Gastrocnemius medialis (tissue), 4 donors: ENCODE measurements at regions not wholly inside any gene's neighbourhood (a gene's known extent, or its start where the extent isn't known, plus 50 kb on each side); places are given as distances from the start of the nearest gene placed in this dataset.

Experiments
- ATAC-seq, 2 donors: fragments of 150-250 bp; one replicate each; pipeline ENCODE4 v1.9.1; 2016
- DNase-seq, 2 donors: peaks; one replicate each; pipeline ENCODE4 v3.0.0-alpha.2; 2019
- H3K27ac ChIP-seq, 4 donors: fragments of 200-600 bp; sonication (generic); 1 replicate in 1 of 4; 2 replicates in 3 of 4; pipeline ENCODE4 v1.5.1; 2016 to 2018; ENCODE audit warnings: mild to moderate bottlenecking in 2 of 4, moderate library complexity in 1 of 4
- H3K27me3 ChIP-seq, 3 donors: fragments of 200-600 bp; sonication (generic) in 2 of 3; 1 replicate in 1 of 3; 2 replicates in 2 of 3; pipeline versions ENCODE4 v1.5.1 to v1.6.0; 2016 to 2019; ENCODE audit warnings: mild to moderate bottlenecking in 1 of 3, moderate library complexity in 1 of 3
- H3K36me3 ChIP-seq, 2 donors: fragments of 200-600 bp; sonication (generic) in 1 of 2; one replicate each; pipeline ENCODE4 v1.5.1; 2017 to 2018
- H3K4me1 ChIP-seq, 2 donors: fragments of 200-600 bp; sonication (generic) in 1 of 2; one replicate each; pipeline ENCODE4 v1.5.1; 2016 to 2017; ENCODE audit warnings: mild to moderate bottlenecking in 2 of 2
- H3K4me3 ChIP-seq, 4 donors: fragments of 200-600 bp; sonication (generic) in 3 of 4; 1 replicate in 1 of 4; 2 replicates in 3 of 4; pipeline ENCODE4 v1.5.1; 2016 to 2019; ENCODE audit warnings: mild to moderate bottlenecking in 2 of 4
- H3K9me3 ChIP-seq, 3 donors: fragments of 200-600 bp; sonication (generic) in 2 of 3; 1 replicate in 1 of 3; 2 replicates in 2 of 3; pipeline ENCODE4 v1.5.1; 2016 to 2019
- CTCF ChIP-seq, 5 experiments: fragments of 450-650 bp in 3 of 5; fragments of 200-600 bp in 2 of 5; sonication (generic) in 2 of 5; IDR thresholded peaks in 4 of 5; conservative IDR thresholded peaks in 1 of 5; 1 replicate in 4 of 5; 2 replicates in 1 of 5; pipeline ENCODE4 v1.5.1; 2016 to 2019; ENCODE audit warnings: antibody characterized with exemption in 5 of 5, mild to moderate bottlenecking in 3 of 5, moderate library complexity in 3 of 5
- POLR2A ChIP-seq, 2 donors: fragments of 450-650 bp; IDR thresholded peaks; one replicate each; pipeline ENCODE4 v1.6.1; 2017; ENCODE audit warnings: antibody characterized with exemption in 2 of 2, mild to moderate bottlenecking in 2 of 2, moderate library complexity in 2 of 2
- in situ Hi-C, 4 donors: fragments of 200-750 bp; cut with MboI; loops; one replicate each; pipeline versions ENCODE4 v1.15.0 to v1.8.0; 2017; ENCODE audit warnings: low sequenced_read_pairs in 4 of 4
- intact Hi-C: fragments of 100-400 bp; cut with DNase I; formaldehyde crosslinking; loops from one replicate; pipeline ENCODE4 v1.15.1; 2023; ENCODE audit warnings: low total_unique reads

GRCh38 chr3:105195260-105195659 is 171.4 kb upstream of the ALCAM start:
- intact Hi-C loops (no loop called here), in situ Hi-C loops (no loop called here)
- Histone ChIP-seq H3K9me3 (no peaks in the 10 kb centered on the region), H3K4me3 (no peak overlapping the region), H3K4me1 (no peaks in the 10 kb centered on the region), H3K36me3 (no peaks in the 10 kb centered on the region), H3K27ac (no peak overlapping the region), H3K27me3 (no peaks in the 10 kb centered on the region)
- DNase-seq (no peak), ATAC-seq (no peak)
- TF ChIP-seq CTCF (IDR thresholded peaks at IDR 0.05 in 4 of 5, conservative IDR thresholded peaks at IDR 0.05 in 1 of 5) (no peak), POLR2A (IDR thresholded peaks at IDR 0.05) (no peak)

DNA sequence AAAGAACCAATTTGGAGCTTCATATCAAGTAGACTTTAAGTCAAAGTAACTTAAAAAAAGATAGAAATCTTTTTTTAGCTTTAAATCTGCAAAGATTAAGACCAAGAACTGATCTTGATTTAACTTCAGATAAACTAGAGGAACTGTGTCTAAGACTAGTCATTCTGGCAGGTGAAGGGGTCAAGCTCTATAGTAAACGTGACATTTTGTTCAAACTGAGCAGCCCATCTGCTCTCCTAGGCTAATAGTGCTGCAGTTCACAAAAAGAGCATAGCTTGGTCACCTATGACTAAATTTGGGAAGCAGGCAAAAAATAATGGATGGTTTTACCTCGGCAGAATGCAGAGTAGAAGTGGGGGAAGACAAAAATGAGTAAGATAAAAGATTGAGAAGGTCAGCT is 168.8 kb upstream of the ALCAM start:
- TF ChIP-seq POLR2A (IDR thresholded peaks at IDR 0.05) (no peak), CTCF (IDR thresholded peaks at IDR 0.05 in 4 of 5, conservative IDR thresholded peaks at IDR 0.05 in 1 of 5) (no peak)
- in situ Hi-C loops (no loop called here), intact Hi-C loops (no loop called here)
- Histone ChIP-seq H3K9me3 (no peaks in the 10 kb centered on the region), H3K27ac (no peak overlapping the region), H3K27me3 (no peaks in the 10 kb centered on the region), H3K4me3 (no peak overlapping the region), H3K36me3 (no peaks in the 10 kb centered on the region), H3K4me1 (no peaks in the 10 kb centered on the region)
- ATAC-seq (no peak), DNase-seq (no peak)

DNA sequence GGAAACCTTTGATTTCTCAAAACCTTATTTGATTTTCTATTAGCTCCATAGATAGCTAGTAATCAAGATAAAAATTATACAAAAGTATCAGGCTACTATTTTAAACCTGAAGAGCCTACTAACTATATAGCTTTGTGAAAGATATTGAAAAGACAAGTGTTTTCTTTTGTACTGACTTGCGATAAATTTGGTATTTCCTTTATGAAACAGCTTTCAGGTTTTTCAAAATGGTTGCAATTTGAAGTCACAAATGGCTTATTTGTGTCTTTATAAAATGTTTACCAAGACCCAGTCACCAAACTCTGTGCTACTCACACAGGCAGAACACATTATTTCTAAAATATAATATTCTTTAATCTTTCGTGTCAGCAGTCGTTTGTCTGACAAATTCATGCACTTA is 167.5 kb upstream of the ALCAM start:
- no peaks in the 10 kb centered on the region for H3K4me1 ChIP-seq
- H3K27me3 ChIP-seq, result no peaks in the 10 kb centered on the region
- intact Hi-C loops, result no loop called here
- H3K27ac ChIP-seq, result no peak overlapping the region
- in situ Hi-C loops, result no loop called here
- H3K9me3 ChIP-seq, result no peaks in the 10 kb centered on the region
- ATAC-seq, result no peak
- no peak overlapping the region for H3K4me3 ChIP-seq
- no peaks in the 10 kb centered on the region for H3K36me3 ChIP-seq
- TF ChIP-seq POLR2A (IDR thresholded peaks at IDR 0.05), result no peak
- DNase-seq, result no peak

GRCh38 chr3:105210141-105210540 is 156.6 kb upstream of the ALCAM start:
- Histone ChIP-seq H3K4me3 (no peak overlapping the region), H3K36me3 (no peaks in the 10 kb centered on the region), H3K4me1 (no peaks in the 10 kb centered on the region), H3K9me3 (no peaks in the 10 kb centered on the region), H3K27me3 (no peaks in the 10 kb centered on the region), H3K27ac (no peak overlapping the region)
- in situ Hi-C loops, result no loop called here
- ATAC-seq (no peak), DNase-seq (no peak)
- intact Hi-C loops, result no loop called here
- TF ChIP-seq POLR2A (IDR thresholded peaks at IDR 0.05) (no peak), CTCF (IDR thresholded peaks at IDR 0.05 in 4 of 5, conservative IDR thresholded peaks at IDR 0.05 in 1 of 5) (no peak)

- no peak for DNase-seq
- no peaks in the 10 kb centered on the region for H3K36me3 ChIP-seq
- H3K27ac ChIP-seq, result no peak overlapping the region
- ATAC-seq, result no peak
- intact Hi-C loops (no loop called here), in situ Hi-C loops (no loop called here)
- H3K27me3 ChIP-seq, result no peaks in the 10 kb centered on the region
- H3K4me1 ChIP-seq, result no peaks in the 10 kb centered on the region
- no peak overlapping the region for H3K4me3 ChIP-seq
- H3K9me3 ChIP-seq, result no peaks in the 10 kb centered on the region
- no peak for TF ChIP-seq CTCF (IDR thresholded peaks at IDR 0.05 in 4 of 5, conservative IDR thresholded peaks at IDR 0.05 in 1 of 5)
- TF ChIP-seq POLR2A (IDR thresholded peaks at IDR 0.05), result no peak
Measured at GRCh38 chr3:105214590-105214989, 152.1 kb upstream of the ALCAM start.
